GM13976 (cell line): ENCODE measurements at regions not wholly inside any gene's neighbourhood (a gene's known extent, or its start where the extent isn't known, plus 50 kb on each side); places are given as distances from the start of the nearest gene placed in this dataset.

Source experiments
- DNase-seq: peaks from one replicate; pipeline ENCODE4 v3.0.0; 2012; ENCODE audit warnings: low spot score
- in situ Hi-C: fragments of 300-500 bp; cut with MboI; formaldehyde crosslinking; loops from one replicate; pipeline ENCODE4 v1.12.0; 2022; ENCODE audit warnings: low sequenced_read_pairs, mixed read lengths, inconsistent platforms; ENCODE audit not compliant: unreplicated experiment
- TF ChIP-seq, protein P1 (sequence below): IDR thresholded peaks from 2 replicates; pipeline ENCODE4 v1.5.1; 2012; ENCODE audit warnings: borderline replicate concordance, mild to moderate bottlenecking; ENCODE audit not compliant: insufficient read depth; ENCODE audit errors: extremely low read depth, missing control alignments, control extremely low read depth

DNA sequence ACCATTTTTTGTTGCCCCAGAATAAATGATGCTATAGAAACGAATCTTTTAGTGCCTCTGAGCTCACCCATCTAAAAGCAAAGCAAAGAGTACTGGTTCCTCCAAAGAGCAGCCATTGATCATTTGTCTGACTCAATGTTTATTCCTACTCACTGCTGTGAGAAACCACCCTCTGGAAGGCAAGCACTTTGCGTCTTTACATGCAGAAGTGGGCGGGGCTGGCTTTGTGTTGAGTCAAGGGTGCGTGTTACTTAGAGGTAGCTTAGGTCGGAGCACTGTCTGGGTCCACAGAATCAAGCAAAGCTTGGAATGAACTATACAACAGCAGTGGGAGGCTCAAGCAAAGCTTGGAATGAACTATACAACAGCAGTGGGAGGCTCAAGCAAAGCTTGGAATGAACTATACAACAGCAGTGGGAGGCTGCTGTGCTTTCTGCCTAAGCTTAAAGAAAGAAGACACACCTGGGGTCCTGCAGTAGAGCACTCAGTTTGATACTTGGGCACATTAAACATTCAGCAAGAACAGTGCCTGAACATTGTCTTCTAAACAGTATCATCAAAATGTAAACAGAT is 77.2 kb upstream of the PRICKLE1 start:
- no peak for DNase-seq
- in situ Hi-C loops: no loop called here
- TF ChIP-seq, protein P1, sequence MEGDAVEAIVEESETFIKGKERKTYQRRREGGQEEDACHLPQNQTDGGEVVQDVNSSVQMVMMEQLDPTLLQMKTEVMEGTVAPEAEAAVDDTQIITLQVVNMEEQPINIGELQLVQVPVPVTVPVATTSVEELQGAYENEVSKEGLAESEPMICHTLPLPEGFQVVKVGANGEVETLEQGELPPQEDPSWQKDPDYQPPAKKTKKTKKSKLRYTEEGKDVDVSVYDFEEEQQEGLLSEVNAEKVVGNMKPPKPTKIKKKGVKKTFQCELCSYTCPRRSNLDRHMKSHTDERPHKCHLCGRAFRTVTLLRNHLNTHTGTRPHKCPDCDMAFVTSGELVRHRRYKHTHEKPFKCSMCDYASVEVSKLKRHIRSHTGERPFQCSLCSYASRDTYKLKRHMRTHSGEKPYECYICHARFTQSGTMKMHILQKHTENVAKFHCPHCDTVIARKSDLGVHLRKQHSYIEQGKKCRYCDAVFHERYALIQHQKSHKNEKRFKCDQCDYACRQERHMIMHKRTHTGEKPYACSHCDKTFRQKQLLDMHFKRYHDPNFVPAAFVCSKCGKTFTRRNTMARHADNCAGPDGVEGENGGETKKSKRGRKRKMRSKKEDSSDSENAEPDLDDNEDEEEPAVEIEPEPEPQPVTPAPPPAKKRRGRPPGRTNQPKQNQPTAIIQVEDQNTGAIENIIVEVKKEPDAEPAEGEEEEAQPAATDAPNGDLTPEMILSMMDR: no peak

DNA sequence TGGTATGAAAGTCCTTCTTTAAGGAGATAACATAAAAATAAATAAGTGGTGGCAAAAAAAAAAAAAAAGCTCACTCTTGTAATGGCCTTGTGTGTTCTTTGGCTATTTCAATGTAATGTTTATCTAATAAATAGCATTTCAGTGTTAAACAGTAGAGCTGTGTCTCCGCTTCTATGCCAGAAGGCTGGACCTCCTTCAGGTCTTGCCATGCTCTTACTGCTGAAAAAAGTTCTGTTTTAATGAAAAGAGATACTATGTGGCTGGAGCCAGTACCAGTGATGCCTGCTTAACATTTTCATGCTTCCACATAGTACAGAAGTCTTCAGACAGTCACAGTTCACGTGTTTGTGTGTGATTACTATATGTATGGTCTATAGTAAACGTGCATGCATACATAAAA is 74.1 kb upstream of the PRICKLE1 start:
- in situ Hi-C loops: no loop called here
- TF ChIP-seq, protein P1: no peak
- no peak for DNase-seq

DNA sequence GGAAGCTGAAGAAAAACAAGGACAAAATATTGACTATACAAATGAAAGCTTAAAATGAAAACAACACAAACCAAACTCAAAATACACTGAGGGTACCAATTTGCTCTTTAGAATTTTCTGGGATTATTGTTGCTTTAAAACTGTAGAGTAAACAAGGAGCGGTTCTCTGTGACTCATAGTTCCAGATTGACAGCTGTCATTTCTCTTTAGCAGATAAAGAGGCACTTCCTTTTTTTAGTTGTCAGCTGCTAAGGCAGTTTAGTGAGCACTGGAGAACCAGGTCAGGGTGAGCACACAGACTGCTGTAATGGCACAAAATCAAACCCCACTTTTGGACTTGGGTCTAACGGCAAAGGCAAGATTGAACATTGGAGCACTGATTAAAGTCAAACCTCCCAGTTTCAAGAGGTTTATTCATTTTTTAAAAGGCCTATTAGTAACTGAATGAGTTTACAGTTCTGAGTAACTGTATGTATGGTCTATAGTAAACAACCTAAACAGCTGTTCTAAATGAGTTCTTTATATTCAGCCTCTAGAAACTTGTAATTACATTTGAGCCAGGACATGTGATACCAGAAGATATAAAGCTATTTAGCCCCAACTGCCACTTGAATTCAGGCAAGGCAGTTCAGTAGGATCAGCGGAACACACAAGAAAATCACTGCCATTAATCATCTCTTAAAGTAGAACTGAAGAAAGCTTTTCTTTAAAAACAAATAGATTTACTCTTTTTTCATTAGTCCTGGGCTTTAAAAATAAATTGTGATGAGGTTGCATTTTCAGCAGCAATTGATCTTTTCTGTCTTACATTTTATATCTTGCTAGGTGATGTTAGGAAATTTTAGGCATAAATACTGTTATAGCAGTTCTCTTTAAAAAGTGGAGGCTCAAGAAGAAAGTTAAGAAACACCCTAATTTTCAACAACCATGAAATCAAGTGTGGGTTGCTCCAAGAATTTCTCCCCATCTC is 71.7 kb upstream of the PRICKLE1 start:
- TF ChIP-seq, protein P1: no peak
- no peak for DNase-seq
- in situ Hi-C loops: no loop called here

DNA sequence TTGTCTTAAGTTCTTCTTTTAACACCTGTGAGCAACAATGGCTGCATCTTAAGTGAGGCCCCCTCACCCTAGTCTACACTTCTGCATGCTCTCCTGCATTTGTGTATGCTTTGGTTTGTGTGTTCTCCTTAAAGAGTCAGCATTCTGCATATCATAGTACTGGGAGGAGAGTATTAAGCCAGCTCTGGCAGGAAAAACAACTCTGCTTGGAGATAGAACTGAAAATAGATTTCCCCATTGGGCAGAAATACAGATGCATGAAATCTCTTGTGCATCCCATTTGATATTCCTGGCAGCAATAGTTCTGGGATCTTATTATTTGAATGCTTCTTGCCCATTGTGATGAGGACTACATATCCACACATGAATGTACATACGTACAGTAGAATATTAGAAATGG is 70.6 kb upstream of the PRICKLE1 start:
- DNase-seq: no peak
- in situ Hi-C loops: no loop called here
- TF ChIP-seq, protein P1: no peak

DNA sequence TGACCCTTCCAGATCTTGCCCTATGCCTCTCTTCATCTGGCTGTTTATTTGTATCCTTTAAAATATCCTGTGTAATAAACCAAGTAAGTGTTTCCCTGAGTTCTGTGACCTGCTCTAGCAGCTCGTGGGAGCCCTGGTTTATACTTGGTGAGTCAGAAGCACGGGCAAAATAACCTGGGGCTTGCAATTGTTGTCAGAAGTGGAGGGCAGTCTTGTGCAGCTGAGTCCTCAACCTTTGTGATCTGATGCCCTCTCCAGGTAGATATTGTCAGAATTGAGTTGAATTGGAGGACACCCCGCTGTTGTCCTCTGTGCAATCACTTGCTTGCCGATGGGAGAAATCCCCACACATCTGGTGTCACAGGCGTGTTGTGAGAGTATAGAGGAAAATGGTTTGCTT is 62.5 kb upstream of the PRICKLE1 start:
- TF ChIP-seq, protein P1: no peak

DNA sequence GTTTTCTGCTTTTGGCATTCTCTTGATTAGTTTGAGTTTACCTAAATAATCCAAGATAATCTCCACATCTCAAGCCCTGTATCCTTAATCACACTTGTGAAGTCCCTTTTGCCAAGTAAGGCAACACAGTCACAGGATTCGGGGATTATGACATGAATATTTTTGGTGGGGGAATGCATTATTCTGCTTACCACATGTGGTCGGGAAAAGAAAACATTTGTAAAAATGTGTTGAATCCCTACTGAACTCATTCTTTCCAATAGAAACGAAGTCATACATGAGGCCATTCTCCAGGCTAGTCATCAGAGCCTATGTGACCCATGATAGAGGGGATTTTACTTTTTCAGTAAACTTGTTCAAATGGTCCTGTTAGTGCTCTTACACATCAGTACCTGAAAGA is 58.5 kb upstream of the PRICKLE1 start:
- in situ Hi-C loops: no loop called here
- DNase-seq: no peak
- TF ChIP-seq, protein P1: no peak

More for the DNA sequence above, 62.5 kb upstream of the PRICKLE1 start:
- in situ Hi-C loops: no loop called here
- no peak for DNase-seq
